ENCODE measurements at regions not wholly inside any gene's neighbourhood (a gene's known extent, or its start where the extent isn't known, plus 50 kb on each side); places are given as distances from the start of the nearest gene placed in this dataset.

GRCh38 chr5:111954516-111955395 lies 197.8 kb upstream of the NREP start:
- H3K27ac Mint-ChIP-seq: no peak overlapping the region
- no peak for DNase-seq
- no peaks in the 10 kb centered on the region for H3K27me3 ChIP-seq (ENCODE audit: control insufficient read depth in 2 of 2, insufficient read depth in 2 of 2, low read length in 2 of 2)
- no peaks in the 10 kb centered on the region for H3K36me3 Mint-ChIP-seq
- ChIA-PET CTCF (no interaction called here), POLR2A (no interaction called here)
- no peaks in the 10 kb centered on the region for H3K4me1 Mint-ChIP-seq
- no peak overlapping the region for H3K4me3 ChIP-seq (ENCODE audit: low read length)
- H3K9me3 Mint-ChIP-seq: peaks cover 0 to 5% (median 0%) of the 10 kb centered on the region in 11 donors
- no peaks in the 10 kb centered on the region for H3K36me3 ChIP-seq (ENCODE audit: control insufficient read depth in 2 of 3, insufficient read depth in 3 of 3, low read length in 3 of 3)
- no peaks in the 10 kb centered on the region for H3K9me3 ChIP-seq (ENCODE audit: control insufficient read depth in 2 of 3, low read length in 3 of 3)
- H3K27me3 Mint-ChIP-seq: peaks cover 3 to 26% (median 8%) of the 10 kb centered on the region in 5 donors
- intact Hi-C loops (cut with micrococcal nuclease): no loop called here
- H3K4me3 Mint-ChIP-seq: no peak overlapping the region
- ATAC-seq: no peak
- no peak overlapping the region for H3K27ac ChIP-seq (ENCODE audit: low read depth, low read length)
- no peaks in the 10 kb centered on the region for H3K4me1 ChIP-seq (ENCODE audit: control insufficient read depth in 2 of 2, insufficient read depth in 2 of 2, low read length in 2 of 2)

- ChIA-PET CTCF (no interaction called here), POLR2A (no interaction called here)
- no peaks in the 10 kb centered on the region for H3K36me3 Mint-ChIP-seq
- Histone ChIP-seq H3K4me3 (ENCODE audit: low read length) (no peak overlapping the region), H3K27ac (ENCODE audit: low read depth, low read length) (no peak overlapping the region), H3K27me3 (ENCODE audit: control insufficient read depth in 2 of 2, insufficient read depth in 2 of 2, low read length in 2 of 2) (no peaks in the 10 kb centered on the region), H3K36me3 (ENCODE audit: control insufficient read depth in 2 of 3, insufficient read depth in 3 of 3, low read length in 3 of 3) (no peaks in the 10 kb centered on the region), H3K4me1 (ENCODE audit: control insufficient read depth in 2 of 2, insufficient read depth in 2 of 2, low read length in 2 of 2) (no peaks in the 10 kb centered on the region), H3K9me3 (ENCODE audit: control insufficient read depth in 2 of 3, low read length in 3 of 3) (no peaks in the 10 kb centered on the region)
- DNase-seq (no peak), ATAC-seq (no peak)
- H3K27ac Mint-ChIP-seq: no peak overlapping the region
- peaks cover 0 to 5% (median 0%) of the 10 kb centered on the region in 11 donors for H3K9me3 Mint-ChIP-seq
- no peak overlapping the region for H3K4me3 Mint-ChIP-seq
- H3K4me1 Mint-ChIP-seq: no peaks in the 10 kb centered on the region
- H3K27me3 Mint-ChIP-seq: peaks cover 3 to 26% (median 8%) of the 10 kb centered on the region in 5 donors
- intact Hi-C loops (cut with micrococcal nuclease): no loop called here
Observed at GRCh38 chr5:111953351-111954127, 196.5 kb upstream of the NREP start.

GRCh38 chr5:111952555-111952954 lies 195.6 kb upstream of the NREP start:
- Histone ChIP-seq H3K27me3 (ENCODE audit: control insufficient read depth in 2 of 2, insufficient read depth in 2 of 2, low read length in 2 of 2) (no peaks in the 10 kb centered on the region), H3K27ac (ENCODE audit: low read depth, low read length) (no peak overlapping the region), H3K9me3 (ENCODE audit: control insufficient read depth in 2 of 3, low read length in 3 of 3) (no peaks in the 10 kb centered on the region), H3K4me3 (ENCODE audit: low read length) (no peak overlapping the region), H3K4me1 (ENCODE audit: control insufficient read depth in 2 of 2, insufficient read depth in 2 of 2, low read length in 2 of 2) (no peaks in the 10 kb centered on the region), H3K36me3 (ENCODE audit: control insufficient read depth in 2 of 3, insufficient read depth in 3 of 3, low read length in 3 of 3) (no peaks in the 10 kb centered on the region)
- intact Hi-C loops (cut with micrococcal nuclease): no loop called here
- DNase-seq (no peak), ATAC-seq (no peak)
- CTCF ChIA-PET: interaction anchor here (0.5 kb wide), 1 partner anchor 14 kb away, joined by 3 read pairs; no protein-coding TSS in a partner anchor
- Mint-ChIP-seq H3K27ac (no peak overlapping the region), H3K4me1 (no peaks in the 10 kb centered on the region), H3K36me3 (no peaks in the 10 kb centered on the region), H3K4me3 (no peak overlapping the region), H3K27me3 (peaks cover 3 to 26% (median 8%) of the 10 kb centered on the region in 5 donors), H3K9me3 (peaks cover 0 to 5% (median 0%) of the 10 kb centered on the region in 11 donors)
- POLR2A ChIA-PET: no interaction called here

GRCh38 chr5:111950660-111951059 lies 193.7 kb upstream of the NREP start:
- Mint-ChIP-seq H3K27ac (no peak overlapping the region), H3K4me3 (no peak overlapping the region), H3K4me1 (no peaks in the 10 kb centered on the region), H3K27me3 (peaks cover 3 to 26% (median 3%) of the 10 kb centered on the region in 5 donors), H3K36me3 (no peaks in the 10 kb centered on the region), H3K9me3 (peaks cover 0 to 5% (median 0%) of the 10 kb centered on the region in 11 donors)
- no peaks in the 10 kb centered on the region for H3K27me3 ChIP-seq (ENCODE audit: control insufficient read depth in 2 of 2, insufficient read depth in 2 of 2, low read length in 2 of 2)
- H3K27ac ChIP-seq (ENCODE audit: low read depth, low read length): no peak overlapping the region
- no peaks in the 10 kb centered on the region for H3K36me3 ChIP-seq (ENCODE audit: control insufficient read depth in 2 of 3, insufficient read depth in 3 of 3, low read length in 3 of 3)
- DNase-seq (no peak), ATAC-seq (no peak)
- ChIA-PET CTCF (no interaction called here), POLR2A (no interaction called here)
- H3K4me3 ChIP-seq (ENCODE audit: low read length): no peak overlapping the region
- H3K4me1 ChIP-seq (ENCODE audit: control insufficient read depth in 2 of 2, insufficient read depth in 2 of 2, low read length in 2 of 2): no peaks in the 10 kb centered on the region
- intact Hi-C loops (cut with micrococcal nuclease): no loop called here
- H3K9me3 ChIP-seq (ENCODE audit: control insufficient read depth in 2 of 3, low read length in 3 of 3): no peaks in the 10 kb centered on the region

GRCh38 chr5:111948092-111948841 lies 191.3 kb upstream of the NREP start:
- Mint-ChIP-seq H3K27ac (no peak overlapping the region), H3K4me3 (no peak overlapping the region), H3K36me3 (no peaks in the 10 kb centered on the region), H3K4me1 (no peaks in the 10 kb centered on the region), H3K9me3 (peaks cover 0 to 2% (median 0%) of the 10 kb centered on the region in 11 donors), H3K27me3 (peaks cover 0 to 29% (median 3%) of the 10 kb centered on the region in 5 donors)
- ATAC-seq (no peak), DNase-seq (no peak)
- H3K27ac ChIP-seq (ENCODE audit: low read depth, low read length): no peak overlapping the region
- POLR2A ChIA-PET: no interaction called here
- H3K36me3 ChIP-seq (ENCODE audit: control insufficient read depth in 2 of 3, insufficient read depth in 3 of 3, low read length in 3 of 3): no peaks in the 10 kb centered on the region
- H3K9me3 ChIP-seq (ENCODE audit: control insufficient read depth in 2 of 3, low read length in 3 of 3): no peaks in the 10 kb centered on the region
- no peak overlapping the region for H3K4me3 ChIP-seq (ENCODE audit: low read length)
- CTCF ChIA-PET: no interaction called here
- H3K4me1 ChIP-seq (ENCODE audit: control insufficient read depth in 2 of 2, insufficient read depth in 2 of 2, low read length in 2 of 2): no peaks in the 10 kb centered on the region
- intact Hi-C loops (cut with micrococcal nuclease): no loop called here
- no peaks in the 10 kb centered on the region for H3K27me3 ChIP-seq (ENCODE audit: control insufficient read depth in 2 of 2, insufficient read depth in 2 of 2, low read length in 2 of 2)

- ATAC-seq (no peak), DNase-seq (no peak)
- intact Hi-C loops (cut with micrococcal nuclease): no loop called here
- Mint-ChIP-seq H3K27ac (no peak overlapping the region), H3K27me3 (peaks cover 0 to 15% (median 0%) of the 10 kb centered on the region in 5 donors), H3K9me3 (peaks cover 0 to 2% (median 0%) of the 10 kb centered on the region in 11 donors), H3K4me3 (no peak overlapping the region), H3K36me3 (no peaks in the 10 kb centered on the region), H3K4me1 (no peaks in the 10 kb centered on the region)
- Histone ChIP-seq H3K36me3 (ENCODE audit: control insufficient read depth in 2 of 3, insufficient read depth in 3 of 3, low read length in 3 of 3) (no peaks in the 10 kb centered on the region), H3K4me3 (ENCODE audit: low read length) (no peak overlapping the region), H3K27me3 (ENCODE audit: control insufficient read depth in 2 of 2, insufficient read depth in 2 of 2, low read length in 2 of 2) (no peaks in the 10 kb centered on the region), H3K9me3 (ENCODE audit: control insufficient read depth in 2 of 3, low read length in 3 of 3) (no peaks in the 10 kb centered on the region), H3K4me1 (ENCODE audit: control insufficient read depth in 2 of 2, insufficient read depth in 2 of 2, low read length in 2 of 2) (no peaks in the 10 kb centered on the region), H3K27ac (ENCODE audit: low read depth, low read length) (no peak overlapping the region)
- ChIA-PET CTCF (no interaction called here), POLR2A (no interaction called here)
Observed at GRCh38 chr5:111946556-111946955, 189.6 kb upstream of the NREP start.

All from naive thymus-derived CD4-positive, alpha-beta T cell (primary cell).